HepG2 (cell line): ENCODE measurements at regions not wholly inside any gene's neighbourhood (a gene's known extent, or its start where the extent isn't known, plus 50 kb on each side); places are given as distances from the start of the nearest gene placed in this dataset.

Experiments used
- ATAC-seq: fragments of 200-7000 bp; cut with Tn5 transposase; 3 replicates; pipeline ENCODE4 v1.9.1; 2020; ENCODE audit warnings: mild to moderate bottlenecking, moderate library complexity
- BruUV-seq: library from RNA; stranded (reverse); fragments of 400-500 nt; replicated peaks from 2 replicates; lab custom pipeline; 2021; lab: Mats Ljungman, UMichigan
- CTCF ChIA-PET: fragments of 300-600 bp; formaldehyde crosslinking; extraction: SDS; loops from one replicate; lab custom pipeline; 2021; ENCODE audit warnings: low total read pairs, inconsistent platforms, low intra/inter-chr PET ratio; lab: Yijun Ruan, JAX
- POLR2A ChIA-PET: fragments of 350-600 bp; sonication (Branson Sonifier 250); formaldehyde crosslinking; loops from one replicate; lab custom pipeline; 2020; ENCODE audit warnings: antibody characterized with exemption, inconsistent platforms; lab: Yijun Ruan, JAX
- DNase-seq: peaks from one replicate; pipeline ENCODE4 v3.0.0-alpha.2; 2015; ENCODE audit warnings: low spot score
- FAIRE-seq: peaks from 3 replicates; lab custom pipeline; 2011; peaks lifted over from hg19 to GRCh38; lab: Jason Lieb, UNC
- H2AFZ ChIP-seq: one replicate; pipeline ENCODE4 v1.6.1; 2011; ENCODE audit warnings: low read length, inconsistent platforms
- H3K27ac ChIP-seq: fragments of 300-600 bp; 3 replicates; pipeline ENCODE4 v1.8.0; 2011; ENCODE audit warnings: mixed run types, mild to moderate bottlenecking, mixed read lengths, low read length, inconsistent platforms; ENCODE audit not compliant: insufficient read depth; ENCODE audit errors: extremely low read length
- H3K27me3 ChIP-seq, 2 experiments: fragments of 200-600 bp in 1 of 2; 2 replicates in 1 of 2; 3 replicates in 1 of 2; pipeline versions ENCODE4 v1.6.0 to v1.8.0; 2011; ENCODE audit warnings: low read length in 2 of 2, mild to moderate bottlenecking in 2 of 2, moderate library complexity in 2 of 2, inconsistent platforms in 1 of 2; ENCODE audit not compliant: insufficient read depth in 2 of 2, control insufficient read depth in 1 of 2
- H3K36me3 ChIP-seq, 2 experiments: fragments of 200-600 bp in 1 of 2; replicated peaks in 1 of 2; 2 replicates in 1 of 2; 3 replicates in 1 of 2; pipeline versions ENCODE4 v1.5.1 to v1.8.0; 2011; ENCODE audit warnings: low read length in 2 of 2, inconsistent platforms in 1 of 2; ENCODE audit not compliant: insufficient read depth in 2 of 2, control insufficient read depth in 1 of 2
- H3K4me1 ChIP-seq: 2 replicates; pipeline ENCODE4 v1.5.1; 2012; ENCODE audit warnings: low read length, inconsistent platforms; ENCODE audit not compliant: insufficient read depth
- H3K4me2 ChIP-seq: 2 replicates; pipeline ENCODE4 v1.6.0; 2011; ENCODE audit warnings: low read depth, low read length, inconsistent platforms
- H3K4me3 ChIP-seq, 3 experiments: fragments of 200-600 bp in 1 of 3; sonication (generic), shearing (Covaris generic) in 1 of 3; replicated peaks in 1 of 3; 2 replicates each; pipeline ENCODE4 v1.5.1; 2011 to 2016; ENCODE audit warnings: low read length in 3 of 3, inconsistent platforms in 2 of 3, low read depth in 2 of 3, mild to moderate bottlenecking in 2 of 3, control low read depth in 1 of 3, mixed read lengths in 1 of 3; ENCODE audit not compliant: insufficient read depth in 1 of 3
- H3K79me2 ChIP-seq: one replicate; pipeline ENCODE4 v1.6.1; 2011; ENCODE audit warnings: low read length, inconsistent platforms; ENCODE audit not compliant: insufficient read depth
- H3K9ac ChIP-seq: 2 replicates; pipeline ENCODE4 v1.6.0; 2011; ENCODE audit warnings: mild to moderate bottlenecking, low read depth, low read length, inconsistent platforms; ENCODE audit not compliant: insufficient read depth
- H3K9me3 ChIP-seq: 2 replicates; pipeline ENCODE4 v1.5.1; 2012; ENCODE audit warnings: mild to moderate bottlenecking, low read length
- H4K20me1 ChIP-seq: 2 replicates; pipeline ENCODE4 v1.6.0; 2011; ENCODE audit warnings: inconsistent platforms, mild to moderate bottlenecking, low read length, moderate library complexity; ENCODE audit not compliant: insufficient read depth
- EED ChIP-seq: sonication (generic); formaldehyde crosslinking; IDR thresholded peaks from 2 replicates; pipeline ENCODE4 v1.5.0; 2020; ENCODE audit warnings: mild to moderate bottlenecking, missing genetic modification reagents
- EP300 ChIP-seq, 3 experiments: sonication (generic) in 1 of 3; formaldehyde crosslinking in 1 of 3; IDR thresholded peaks; 2 replicates each; pipeline versions ENCODE4 v1.5.1 to v1.6.1; 2011 to 2020; ENCODE audit warnings: low read depth in 2 of 3, low read length in 2 of 3, borderline replicate concordance in 1 of 3, improper control_type of control experiment in 1 of 3, mild to moderate bottlenecking in 1 of 3, missing genetic modification reagents in 1 of 3, moderate library complexity in 1 of 3
- GFI1 ChIP-seq: sonication (generic); formaldehyde crosslinking; IDR thresholded peaks from 2 replicates; pipeline ENCODE4 v1.5.0; 2020; ENCODE audit warnings: missing genetic modification reagents, mild to moderate bottlenecking, borderline replicate concordance
- KLF12 ChIP-seq: sonication (generic); formaldehyde crosslinking; IDR thresholded peaks from 2 replicates; pipeline ENCODE4 v1.4.0; 2020; ENCODE audit warnings: missing genetic modification reagents, borderline replicate concordance
- KLF6 ChIP-seq: IDR thresholded peaks from 2 replicates; pipeline ENCODE4 v1.8.0; 2016; ENCODE audit warnings: missing biosample characterization, missing genetic modification reagents
- NFE2L2 ChIP-seq: fragments of 150-350 bp; IDR thresholded peaks from 2 replicates; pipeline ENCODE4 v1.6.1; 2014; ENCODE audit warnings: low read length
- PCBP1 ChIP-seq: fragments of 200-400 bp; formaldehyde crosslinking; IDR thresholded peaks from 2 replicates; pipeline ENCODE4 v1.6.1; 2017; ENCODE audit warnings: mild to moderate bottlenecking, low read depth, low read length, borderline replicate concordance
- THRA ChIP-seq: sonication (generic); formaldehyde crosslinking; IDR thresholded peaks from 2 replicates; pipeline ENCODE4 v1.4.0; 2020; ENCODE audit warnings: missing genetic modification reagents, borderline replicate concordance
- ZNF101 ChIP-seq: sonication (generic); formaldehyde crosslinking; IDR thresholded peaks from 2 replicates; pipeline ENCODE4 v1.4.0; 2020; ENCODE audit warnings: mild to moderate bottlenecking, low read depth, missing genetic modification reagents, borderline replicate concordance
- ZNF18 ChIP-seq: sonication (generic); formaldehyde crosslinking; IDR thresholded peaks from 2 replicates; pipeline ENCODE4 v1.8.0; 2022; ENCODE audit warnings: mild to moderate bottlenecking, missing genetic modification reagents; ENCODE audit not compliant: insufficient replicate concordance
- ZNF616 ChIP-seq: sonication (generic); formaldehyde crosslinking; IDR thresholded peaks from 2 replicates; pipeline ENCODE4 v1.5.0; 2020; ENCODE audit warnings: low read depth, mild to moderate bottlenecking, missing genetic modification reagents
- WGBS: methylation state at CpG from one replicate; pipeline ENCODE4 v1.1.6; 2017; ENCODE audit warnings: low lambda C conversion rate; 5-methylcytosine and 5-hydroxymethylcytosine counted together
- in situ Hi-C: cut with HindIII; loops from 2 replicates; pipeline ENCODE4 v1.10.0; 2017; ENCODE audit warnings: low pct_unique_long_range_greater_than_20kb; ENCODE audit not compliant: extremely low pct_ligation_motif_present
- intact Hi-C: fragments of 100-400 bp; cut with micrococcal nuclease; formaldehyde crosslinking; loops from one replicate; pipeline ENCODE4 v1.10.0; 2022; ENCODE audit not compliant: unreplicated experiment
- TF ChIP-seq, protein P1 (sequence below): sonication (generic); formaldehyde crosslinking; IDR thresholded peaks from 2 replicates; pipeline ENCODE4 v1.4.0; 2020; ENCODE audit warnings: mild to moderate bottlenecking, missing genetic modification reagents
- TF ChIP-seq, protein P2 (sequence below), 2 experiments: sonication (generic) in 1 of 2; formaldehyde crosslinking in 1 of 2; IDR thresholded peaks; 2 replicates each; pipeline versions ENCODE4 v1.4.0 to v1.6.1; 2018 to 2020; ENCODE audit warnings: missing genetic modification reagents in 2 of 2, borderline replicate concordance in 1 of 2, low read depth in 1 of 2, mild to moderate bottlenecking in 1 of 2, missing biosample characterization in 1 of 2
- TF ChIP-seq, protein P3 (sequence below): sonication (generic); formaldehyde crosslinking; IDR thresholded peaks from 2 replicates; pipeline ENCODE4 v1.5.0; 2020; ENCODE audit warnings: mild to moderate bottlenecking, missing genetic modification reagents, borderline replicate concordance

DNA sequence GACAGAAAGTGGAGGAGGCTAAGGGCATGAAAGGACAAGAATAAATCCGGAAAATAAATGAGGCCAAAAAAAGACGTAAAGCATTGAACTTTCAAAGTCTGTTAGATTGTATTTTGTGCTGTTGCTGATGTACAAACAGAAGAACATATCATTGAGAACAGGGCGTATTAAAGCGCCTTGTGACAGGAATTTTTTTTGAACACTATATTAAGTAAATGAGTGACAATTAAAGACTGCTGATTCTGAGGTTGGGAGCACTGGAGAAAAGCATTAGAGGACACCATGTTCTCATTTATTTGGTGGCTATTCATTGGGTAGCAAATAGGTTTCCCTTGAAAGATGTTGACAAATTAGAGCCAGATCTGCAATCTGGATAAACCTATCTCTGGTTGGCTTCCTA lies 137.3 kb upstream of the SGCD start:
- H3K9me3 ChIP-seq: peaks cover 18% of the 10 kb centered on the region; the same call in 1 of the 2 replicates
- in situ Hi-C loops: no loop called here
- H3K9ac ChIP-seq: no peak overlapping the region
- intact Hi-C loops: no loop called here
- ChIA-PET CTCF (no interaction called here), POLR2A (no interaction called here)
- no peak for FAIRE-seq
- no peak overlapping the region for H2AFZ ChIP-seq
- H3K4me1 ChIP-seq: no peaks in the 10 kb centered on the region
- no peaks in the 10 kb centered on the region for H4K20me1 ChIP-seq
- BruUV-seq: no TSS peak
- H3K4me3 ChIP-seq: no peak overlapping the region
- ATAC-seq: no peak
- H3K27me3 ChIP-seq: no peaks in the 10 kb centered on the region
- no peak for DNase-seq
- WGBS: 24% methylated on average over 4 of the region's 4 CpGs
- no peak overlapping the region for H3K4me2 ChIP-seq
- H3K27ac ChIP-seq: no peak overlapping the region
- no peaks in the 10 kb centered on the region for H3K79me2 ChIP-seq
- no peaks in the 10 kb centered on the region for H3K36me3 ChIP-seq
- TF ChIP-seq, protein P1, sequence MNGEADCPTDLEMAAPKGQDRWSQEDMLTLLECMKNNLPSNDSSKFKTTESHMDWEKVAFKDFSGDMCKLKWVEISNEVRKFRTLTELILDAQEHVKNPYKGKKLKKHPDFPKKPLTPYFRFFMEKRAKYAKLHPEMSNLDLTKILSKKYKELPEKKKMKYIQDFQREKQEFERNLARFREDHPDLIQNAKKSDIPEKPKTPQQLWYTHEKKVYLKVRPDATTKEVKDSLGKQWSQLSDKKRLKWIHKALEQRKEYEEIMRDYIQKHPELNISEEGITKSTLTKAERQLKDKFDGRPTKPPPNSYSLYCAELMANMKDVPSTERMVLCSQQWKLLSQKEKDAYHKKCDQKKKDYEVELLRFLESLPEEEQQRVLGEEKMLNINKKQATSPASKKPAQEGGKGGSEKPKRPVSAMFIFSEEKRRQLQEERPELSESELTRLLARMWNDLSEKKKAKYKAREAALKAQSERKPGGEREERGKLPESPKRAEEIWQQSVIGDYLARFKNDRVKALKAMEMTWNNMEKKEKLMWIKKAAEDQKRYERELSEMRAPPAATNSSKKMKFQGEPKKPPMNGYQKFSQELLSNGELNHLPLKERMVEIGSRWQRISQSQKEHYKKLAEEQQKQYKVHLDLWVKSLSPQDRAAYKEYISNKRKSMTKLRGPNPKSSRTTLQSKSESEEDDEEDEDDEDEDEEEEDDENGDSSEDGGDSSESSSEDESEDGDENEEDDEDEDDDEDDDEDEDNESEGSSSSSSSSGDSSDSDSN (CRISPR knock-in tag): no peak
- no peak for TF ChIP-seq THRA (CRISPR knock-in tag)
- TF ChIP-seq GFI1 (CRISPR knock-in tag): no peak
- TF ChIP-seq ZNF616 (CRISPR knock-in tag): no peak
- no peak for TF ChIP-seq PCBP1
- TF ChIP-seq, protein P2, sequence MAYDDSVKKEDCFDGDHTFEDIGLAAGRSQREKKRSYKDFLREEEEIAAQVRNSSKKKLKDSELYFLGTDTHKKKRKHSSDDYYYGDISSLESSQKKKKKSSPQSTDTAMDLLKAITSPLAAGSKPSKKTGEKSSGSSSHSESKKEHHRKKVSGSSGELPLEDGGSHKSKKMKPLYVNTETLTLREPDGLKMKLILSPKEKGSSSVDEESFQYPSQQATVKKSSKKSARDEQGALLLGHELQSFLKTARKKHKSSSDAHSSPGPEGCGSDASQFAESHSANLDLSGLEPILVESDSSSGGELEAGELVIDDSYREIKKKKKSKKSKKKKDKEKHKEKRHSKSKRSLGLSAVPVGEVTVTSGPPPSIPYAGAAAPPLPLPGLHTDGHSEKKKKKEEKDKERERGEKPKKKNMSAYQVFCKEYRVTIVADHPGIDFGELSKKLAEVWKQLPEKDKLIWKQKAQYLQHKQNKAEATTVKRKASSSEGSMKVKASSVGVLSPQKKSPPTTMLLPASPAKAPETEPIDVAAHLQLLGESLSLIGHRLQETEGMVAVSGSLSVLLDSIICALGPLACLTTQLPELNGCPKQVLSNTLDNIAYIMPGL (CRISPR knock-in tag; IDR thresholded peaks at IDR 0.05; ENCODE audit: borderline replicate concordance in 1 of 2, low read depth in 1 of 2): no peak
- TF ChIP-seq KLF6 (CRISPR knock-in tag): no peak
- no peak for TF ChIP-seq ZNF18
- TF ChIP-seq, protein P3, sequence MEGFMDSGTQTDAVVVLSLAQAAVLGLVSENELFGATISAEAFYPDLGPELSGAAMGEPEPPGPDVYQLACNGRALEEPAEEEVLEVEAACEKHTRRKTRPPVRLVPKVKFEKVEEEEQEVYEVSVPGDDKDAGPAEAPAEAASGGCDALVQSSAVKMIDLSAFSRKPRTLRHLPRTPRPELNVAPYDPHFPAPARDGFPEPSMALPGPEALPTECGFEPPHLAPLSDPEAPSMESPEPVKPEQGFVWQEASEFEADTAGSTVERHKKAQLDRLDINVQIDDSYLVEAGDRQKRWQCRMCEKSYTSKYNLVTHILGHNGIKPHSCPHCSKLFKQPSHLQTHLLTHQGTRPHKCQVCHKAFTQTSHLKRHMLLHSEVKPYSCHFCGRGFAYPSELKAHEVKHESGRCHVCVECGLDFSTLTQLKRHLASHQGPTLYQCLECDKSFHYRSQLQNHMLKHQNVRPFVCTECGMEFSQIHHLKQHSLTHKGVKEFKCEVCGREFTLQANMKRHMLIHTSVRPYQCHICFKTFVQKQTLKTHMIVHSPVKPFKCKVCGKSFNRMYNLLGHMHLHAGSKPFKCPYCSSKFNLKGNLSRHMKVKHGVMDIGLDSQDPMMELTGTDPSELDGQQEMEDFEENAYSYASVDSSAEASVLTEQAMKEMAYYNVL (CRISPR knock-in tag): no peak
- no peak for TF ChIP-seq NFE2L2
- TF ChIP-seq ZNF101 (CRISPR knock-in tag): no peak
- TF ChIP-seq KLF12 (CRISPR knock-in tag): no peak
- TF ChIP-seq EED: no peak
- no peak for TF ChIP-seq EP300 (IDR thresholded peaks at IDR 0.05; ENCODE audit: low read depth in 2 of 2, low read length in 2 of 2)
- TF ChIP-seq EP300 (CRISPR knock-in tag; IDR thresholded peaks at IDR 0.05; ENCODE audit: borderline replicate concordance): no peak
